ENCODE measurements at regions not wholly inside any gene's neighbourhood (a gene's known extent, or its start where the extent isn't known, plus 50 kb on each side); places are given as distances from the start of the nearest gene placed in this dataset.
"Not testable (repeated sequence)": the region's sequence is repeated elsewhere in the genome, so short reads cannot be mapped to it uniquely, and the experiment has no call there.

DNA sequence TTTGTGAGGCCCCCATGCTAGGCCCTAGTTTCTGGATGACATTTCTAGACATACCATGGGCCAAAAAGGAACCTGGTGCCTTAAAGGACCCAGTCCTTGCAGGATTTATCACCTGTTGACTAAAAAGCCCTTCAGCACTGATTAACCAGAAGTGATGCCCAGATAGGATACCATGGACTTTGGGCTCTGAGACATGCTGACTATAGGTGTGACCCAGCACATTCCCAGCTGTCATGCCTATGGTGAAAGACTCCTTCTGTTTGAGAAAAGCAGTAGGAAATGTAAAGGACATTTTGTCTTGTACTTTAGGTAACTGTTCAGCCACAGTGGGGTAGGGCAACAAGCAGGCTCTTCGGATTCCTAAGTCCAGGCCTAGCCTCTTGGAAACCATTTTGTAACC lies 724.2 kb downstream of the CD109 start:
- no peak for TF ChIP-seq CTCF (conservative IDR thresholded peaks at IDR 0.05; ENCODE audit: control insufficient read depth, insufficient read depth, low read depth, low read length)
- no peak for DNase-seq (ENCODE audit: low read depth)
- H3K4me3 ChIP-seq (ENCODE audit: control insufficient read depth, low read depth, low read length): no peak overlapping the region

DNA sequence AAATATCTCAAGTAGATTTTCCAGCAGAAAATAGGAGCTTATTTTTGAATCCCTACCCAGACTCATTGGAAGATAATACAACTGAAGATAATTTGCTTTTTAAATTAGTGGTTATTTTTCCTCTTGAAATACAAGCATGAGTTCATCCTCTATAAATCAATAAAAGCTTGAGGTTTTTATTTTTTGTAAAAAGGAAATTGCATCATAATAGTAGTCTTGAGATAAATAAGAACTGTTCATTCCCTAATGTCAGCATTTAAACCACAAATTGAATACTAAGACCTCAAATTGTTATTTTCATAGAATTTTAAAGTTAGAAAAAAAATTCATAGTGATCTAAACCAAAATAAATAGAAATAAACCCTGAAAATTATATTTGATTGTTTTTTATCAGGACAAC lies 719.1 kb downstream of the CD109 start:
- no peak overlapping the region for H3K4me3 ChIP-seq (ENCODE audit: control insufficient read depth, low read depth, low read length)
- DNase-seq (ENCODE audit: low read depth): peak; percentile 37
- TF ChIP-seq CTCF (conservative IDR thresholded peaks at IDR 0.05; ENCODE audit: control insufficient read depth, insufficient read depth, low read depth, low read length): no peak

GRCh38 chr6:74410630-74411029 lies 714.6 kb downstream of the CD109 start:
- DNase-seq (ENCODE audit: low read depth): peak; percentile 7
- H3K4me3 ChIP-seq (ENCODE audit: control insufficient read depth, low read depth, low read length): no peak overlapping the region
- TF ChIP-seq CTCF (conservative IDR thresholded peaks at IDR 0.05; ENCODE audit: control insufficient read depth, insufficient read depth, low read depth, low read length): no peak

DNA sequence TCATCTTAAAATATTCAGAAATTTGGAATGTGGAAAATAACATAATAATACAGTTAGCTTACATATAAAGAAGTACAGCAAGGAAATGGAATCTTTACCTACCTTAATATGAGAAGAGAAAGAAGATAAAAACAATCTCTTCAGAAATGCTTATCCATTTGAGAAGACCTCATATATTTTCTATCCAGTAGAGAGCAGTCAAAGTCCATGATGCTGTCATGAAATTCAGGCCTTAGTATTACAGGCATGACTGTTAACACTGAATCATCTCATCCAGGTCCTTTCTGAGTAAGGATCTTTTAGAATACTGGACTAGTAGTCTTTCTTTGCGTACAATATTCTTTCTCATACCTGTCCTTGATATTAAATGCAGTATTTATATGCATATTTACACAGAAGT lies 713.4 kb downstream of the CD109 start:
- peak; percentile 69 for TF ChIP-seq CTCF (conservative IDR thresholded peaks at IDR 0.05; ENCODE audit: control insufficient read depth, insufficient read depth, low read depth, low read length)
- no peak overlapping the region for H3K4me3 ChIP-seq (ENCODE audit: control insufficient read depth, low read depth, low read length)
- DNase-seq (ENCODE audit: low read depth): peak; percentile 85

GRCh38 chr6:74408844-74409243 lies 712.8 kb downstream of the CD109 start:
- no peak for TF ChIP-seq CTCF (conservative IDR thresholded peaks at IDR 0.05; ENCODE audit: control insufficient read depth, insufficient read depth, low read depth, low read length)
- DNase-seq (ENCODE audit: low read depth): peak; percentile 21
- no peak overlapping the region for H3K4me3 ChIP-seq (ENCODE audit: control insufficient read depth, low read depth, low read length)

DNA sequence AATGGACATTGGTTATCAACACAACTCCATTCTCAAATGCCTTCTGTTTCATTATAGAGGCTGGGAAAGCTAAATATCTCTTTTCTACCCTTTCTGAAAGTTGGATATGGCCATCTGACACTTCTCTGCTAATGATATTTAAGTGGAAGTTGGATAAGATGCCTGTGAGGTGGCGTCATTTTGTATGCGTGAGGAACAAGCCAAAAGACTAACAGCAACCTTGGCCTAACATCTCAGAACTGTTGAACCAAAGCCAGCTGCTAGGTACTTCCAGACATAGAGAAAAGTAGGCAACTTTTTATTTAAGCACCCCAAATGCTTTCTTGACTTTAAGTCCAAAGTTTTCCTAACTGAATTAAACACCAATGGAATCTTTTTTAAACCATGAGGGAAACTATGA lies 708.4 kb downstream of the CD109 start:
- no peak overlapping the region for H3K4me3 ChIP-seq (ENCODE audit: control insufficient read depth, low read depth, low read length)
- no peak for TF ChIP-seq CTCF (conservative IDR thresholded peaks at IDR 0.05; ENCODE audit: control insufficient read depth, insufficient read depth, low read depth, low read length)
- peak; percentile 21 for DNase-seq (ENCODE audit: low read depth)

DNA sequence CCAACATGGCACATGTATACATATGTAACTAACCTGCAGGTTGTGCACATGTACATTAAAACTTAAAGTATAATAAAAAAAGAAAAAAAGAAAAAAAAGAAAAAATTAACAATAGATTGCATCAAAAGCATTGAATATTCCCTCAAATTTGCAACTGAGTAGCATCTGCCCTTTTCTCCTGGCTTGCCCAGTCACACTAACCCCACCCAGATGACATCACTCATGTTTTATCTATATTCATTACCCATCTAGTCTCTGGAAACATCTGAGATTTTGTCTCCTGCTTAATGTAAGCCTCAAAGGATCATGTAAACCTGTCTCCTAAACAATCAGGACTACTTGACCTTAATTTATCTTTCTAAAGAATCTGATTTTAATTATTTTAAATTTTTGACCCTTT lies 706.8 kb downstream of the CD109 start:
- DNase-seq (ENCODE audit: low read depth): peak; percentile 12
- no peak for TF ChIP-seq CTCF (conservative IDR thresholded peaks at IDR 0.05; ENCODE audit: control insufficient read depth, insufficient read depth, low read depth, low read length)
- no peak overlapping the region for H3K4me3 ChIP-seq (ENCODE audit: control insufficient read depth, low read depth, low read length)

GRCh38 chr6:74378437-74378836 lies 682.4 kb downstream of the CD109 start:
- not testable (repeated sequence) for H3K4me3 ChIP-seq (ENCODE audit: control insufficient read depth, low read depth, low read length); DNase-seq (ENCODE audit: low read depth)

Measured in fibroblast of mammary gland (primary cell).